HepG2 (cell line): ENCODE measurements at regions not wholly inside any gene's neighbourhood (a gene's known extent, or its start where the extent isn't known, plus 50 kb on each side); places are given as distances from the start of the nearest gene placed in this dataset.

ENCODE experiments used
- CBX1 ChIP-seq: IDR thresholded peaks from one replicate; pipeline ENCODE4 v1.6.1; 2016; ENCODE audit warnings: antibody characterized with exemption, low read depth
- THAP9 ChIP-seq: sonication (generic); formaldehyde crosslinking; IDR thresholded peaks from 2 replicates; pipeline ENCODE4; 2020; ENCODE audit warnings: missing genetic modification reagents, mild to moderate bottlenecking, borderline replicate concordance

- TF ChIP-seq THAP9 (CRISPR knock-in tag): no peak
- TF ChIP-seq CBX1: no peak
Measured at GRCh38 chr12:60752589-60752988, 1156.8 kb downstream of the SLC16A7 start.
